Uterus (tissue), 3 donors: ENCODE measurements at regions not wholly inside any gene's neighbourhood (a gene's known extent, or its start where the extent isn't known, plus 50 kb on each side); places are given as distances from the start of the nearest gene placed in this dataset.

ENCODE experiments used
- DNase-seq, 2 donors: peaks; one replicate each; pipeline ENCODE4 v3.0.0-alpha.2; 2019 to 2020
- H3K27ac ChIP-seq, 2 donors: fragments of 200-600 bp; sonication (generic); 1 replicate in 1 of 2; 2 replicates in 1 of 2; pipeline ENCODE4 v1.5.1; 2016 to 2018
- H3K27me3 ChIP-seq, 2 donors: fragments of 200-600 bp; sonication (generic); one replicate each; pipeline ENCODE4 v1.5.1; 2018 to 2019; ENCODE audit warnings: control low read depth in 1 of 2
- H3K36me3 ChIP-seq, 2 donors: fragments of 200-600 bp; sonication (generic); one replicate each; pipeline ENCODE4 v1.5.1; 2019; ENCODE audit warnings: control low read depth in 1 of 2
- H3K4me1 ChIP-seq, 2 donors: fragments of 200-600 bp; sonication (generic); one replicate each; pipeline ENCODE4 v1.5.1; 2018 to 2019; ENCODE audit warnings: control low read depth in 1 of 2
- H3K4me3 ChIP-seq, 2 donors: fragments of 200-600 bp; sonication (generic); 1 replicate in 1 of 2; 2 replicates in 1 of 2; pipeline ENCODE4 v1.5.1; 2018 to 2019; ENCODE audit warnings: mild to moderate bottlenecking in 1 of 2
- H3K9me3 ChIP-seq, 2 donors: fragments of 200-600 bp; sonication (generic); one replicate each; pipeline ENCODE4 v1.5.1; 2019; ENCODE audit warnings: control low read depth in 1 of 2
- POLR2A ChIP-seq, 2 donors: fragments of 450-650 bp; IDR thresholded peaks; one replicate each; pipeline ENCODE4 v1.6.1; 2016; ENCODE audit warnings: antibody characterized with exemption in 2 of 2, mild to moderate bottlenecking in 1 of 2, moderate library complexity in 1 of 2
- intact Hi-C: fragments of 100-400 bp; cut with DNase I; formaldehyde crosslinking; loops from one replicate; pipeline ENCODE4 v1.15.1; 2023; ENCODE audit warnings: low total_unique reads
- TF ChIP-seq, protein P1 (sequence below), 4 experiments: fragments of 200-600 bp in 2 of 4; fragments of 450-650 bp in 2 of 4; sonication (generic) in 2 of 4; IDR thresholded peaks; one replicate each; pipeline ENCODE4 v1.5.1; 2016 to 2019; ENCODE audit warnings: antibody characterized with exemption in 4 of 4, mild to moderate bottlenecking in 2 of 4, moderate library complexity in 1 of 4
- donor health status: DM: yes; HTN: yes; CAD: no.

GRCh38 chr2:224104668-224105386, 65.7 kb upstream of the SERPINE2 start:
- no peak for DNase-seq
- Histone ChIP-seq H3K27me3 (no peaks in the 10 kb centered on the region), H3K27ac (no peak overlapping the region), H3K4me3 (no peak overlapping the region), H3K36me3 (no peaks in the 10 kb centered on the region), H3K4me1 (no peaks in the 10 kb centered on the region), H3K9me3 (no peaks in the 10 kb centered on the region)
- intact Hi-C loops = no loop called here
- TF ChIP-seq, protein P1, sequence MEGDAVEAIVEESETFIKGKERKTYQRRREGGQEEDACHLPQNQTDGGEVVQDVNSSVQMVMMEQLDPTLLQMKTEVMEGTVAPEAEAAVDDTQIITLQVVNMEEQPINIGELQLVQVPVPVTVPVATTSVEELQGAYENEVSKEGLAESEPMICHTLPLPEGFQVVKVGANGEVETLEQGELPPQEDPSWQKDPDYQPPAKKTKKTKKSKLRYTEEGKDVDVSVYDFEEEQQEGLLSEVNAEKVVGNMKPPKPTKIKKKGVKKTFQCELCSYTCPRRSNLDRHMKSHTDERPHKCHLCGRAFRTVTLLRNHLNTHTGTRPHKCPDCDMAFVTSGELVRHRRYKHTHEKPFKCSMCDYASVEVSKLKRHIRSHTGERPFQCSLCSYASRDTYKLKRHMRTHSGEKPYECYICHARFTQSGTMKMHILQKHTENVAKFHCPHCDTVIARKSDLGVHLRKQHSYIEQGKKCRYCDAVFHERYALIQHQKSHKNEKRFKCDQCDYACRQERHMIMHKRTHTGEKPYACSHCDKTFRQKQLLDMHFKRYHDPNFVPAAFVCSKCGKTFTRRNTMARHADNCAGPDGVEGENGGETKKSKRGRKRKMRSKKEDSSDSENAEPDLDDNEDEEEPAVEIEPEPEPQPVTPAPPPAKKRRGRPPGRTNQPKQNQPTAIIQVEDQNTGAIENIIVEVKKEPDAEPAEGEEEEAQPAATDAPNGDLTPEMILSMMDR (IDR thresholded peaks at IDR 0.05) = no peak
- no peak for TF ChIP-seq POLR2A (IDR thresholded peaks at IDR 0.05)

GRCh38 chr2:224103651-224104050, 64.6 kb upstream of the SERPINE2 start:
- H3K4me1 ChIP-seq = no peaks in the 10 kb centered on the region
- intact Hi-C loops = no loop called here
- TF ChIP-seq, protein P1 (IDR thresholded peaks at IDR 0.05) = no peak
- TF ChIP-seq POLR2A (IDR thresholded peaks at IDR 0.05) = no peak
- no peak for DNase-seq
- no peaks in the 10 kb centered on the region for H3K36me3 ChIP-seq
- no peak overlapping the region for H3K4me3 ChIP-seq
- H3K9me3 ChIP-seq = no peaks in the 10 kb centered on the region
- H3K27ac ChIP-seq = no peak overlapping the region
- no peaks in the 10 kb centered on the region for H3K27me3 ChIP-seq

DNA sequence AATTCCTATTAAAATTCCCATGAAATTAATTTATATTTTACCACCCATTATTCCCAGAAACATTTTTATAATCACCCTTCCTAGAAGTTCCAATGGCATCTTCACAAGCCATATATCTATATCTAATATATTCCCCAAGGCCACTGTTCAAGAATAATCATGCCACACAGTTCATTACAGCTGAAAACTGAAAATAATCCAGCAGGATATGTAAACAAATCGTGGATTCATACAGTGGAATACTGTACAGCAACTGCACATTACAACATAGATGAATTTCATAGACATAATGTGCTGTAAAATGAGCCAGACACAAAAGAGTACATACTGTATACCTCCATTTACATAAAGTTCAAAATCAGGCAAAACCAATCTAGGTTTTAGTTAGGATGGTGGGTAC, 63.9 kb upstream of the SERPINE2 start:
- Histone ChIP-seq H3K27ac (no peak overlapping the region), H3K36me3 (no peaks in the 10 kb centered on the region), H3K27me3 (no peaks in the 10 kb centered on the region), H3K4me3 (no peak overlapping the region), H3K4me1 (no peaks in the 10 kb centered on the region), H3K9me3 (no peaks in the 10 kb centered on the region)
- intact Hi-C loops = no loop called here
- DNase-seq = no peak
- no peak for TF ChIP-seq POLR2A (IDR thresholded peaks at IDR 0.05)
- TF ChIP-seq, protein P1 (IDR thresholded peaks at IDR 0.05) = no peak

- TF ChIP-seq, protein P1 (IDR thresholded peaks at IDR 0.05) = no peak
- TF ChIP-seq POLR2A (IDR thresholded peaks at IDR 0.05) = no peak
These were observed 62.9 kb upstream of the SERPINE2 start for GRCh38 chr2:224101820-224102630.

More at GRCh38 chr2:224101820-224102630, 62.9 kb upstream of the SERPINE2 start:
- Histone ChIP-seq H3K9me3 (no peaks in the 10 kb centered on the region), H3K27me3 (no peaks in the 10 kb centered on the region), H3K4me1 (no peaks in the 10 kb centered on the region), H3K27ac (no peak overlapping the region), H3K4me3 (no peak overlapping the region), H3K36me3 (no peaks in the 10 kb centered on the region)
- intact Hi-C loops = no loop called here
- DNase-seq = peak in 1 of 2 donors; percentile 28
